GM10248 (cell line): ENCODE measurements at regions not wholly inside any gene's neighbourhood (a gene's known extent, or its start where the extent isn't known, plus 50 kb on each side); places are given as distances from the start of the nearest gene placed in this dataset.

Experiments
- CTCF ChIA-PET: fragments of 300-600 bp; sonication (Branson Sonifier 250); formaldehyde crosslinking; extraction: SDS; loops from one replicate; lab custom pipeline; 2021; ENCODE audit warnings: antibody characterized with exemption; lab: Yijun Ruan, JAX
- POLR2A ChIA-PET: fragments of 350-650 bp; sonication (Branson Sonifier 250); formaldehyde crosslinking; extraction: SDS; loops from one replicate; lab custom pipeline; 2020; ENCODE audit warnings: antibody characterized with exemption; lab: Yijun Ruan, JAX
- DNase-seq: peaks from one replicate; pipeline ENCODE4 v3.0.0; 2012; ENCODE audit errors: extremely low spot score
- CTCF ChIP-seq: IDR thresholded peaks from 2 replicates; pipeline ENCODE4 v1.5.1; 2012; ENCODE audit warnings: mild to moderate bottlenecking, low read depth; ENCODE audit errors: extremely low read depth, missing control alignments, control extremely low read depth

- CTCF ChIA-PET, result no interaction called here
- no peak for TF ChIP-seq CTCF
- POLR2A ChIA-PET, result no interaction called here
- no peak for DNase-seq
These were observed 398.0 kb upstream of the SLC24A2 start for GRCh38 chr9:20186823-20187222.

- ChIA-PET CTCF (interaction anchor here (0.9 kb wide), 1 partner anchor 28 kb away, joined by 3 read pairs; no protein-coding TSS in a partner anchor), POLR2A (no interaction called here)
- no peak for DNase-seq
- TF ChIP-seq CTCF, result no peak
These were observed 397.4 kb upstream of the SLC24A2 start for GRCh38 chr9:20186231-20186630.

- CTCF ChIA-PET, result no interaction called here
- no peak for TF ChIP-seq CTCF
- no peak for DNase-seq
- POLR2A ChIA-PET, result no interaction called here
These were observed 395.7 kb upstream of the SLC24A2 start for GRCh38 chr9:20184541-20184940.

- CTCF ChIA-PET, result no interaction called here
- POLR2A ChIA-PET, result no interaction called here
- no peak for TF ChIP-seq CTCF
- no peak for DNase-seq
These were observed 389.8 kb upstream of the SLC24A2 start for GRCh38 chr9:20178679-20179078.

GRCh38 chr9:20178197-20178596, 389.4 kb upstream of the SLC24A2 start:
- TF ChIP-seq CTCF, result no peak
- ChIA-PET POLR2A (no interaction called here), CTCF (no interaction called here)
- DNase-seq, result no peak

GRCh38 chr9:20170122-20170521, 381.3 kb upstream of the SLC24A2 start:
- POLR2A ChIA-PET, result no interaction called here
- no peak for DNase-seq
- CTCF ChIA-PET, result no interaction called here
- no peak for TF ChIP-seq CTCF

- DNase-seq, result no peak
- ChIA-PET CTCF (interaction anchor here (1.6 to 1.7 kb wide), 2 partner anchors 10 to 18 kb away, joined by 4 read pairs; no protein-coding TSS in a partner anchor), POLR2A (no interaction called here)
- TF ChIP-seq CTCF, result no peak
These were observed 363.4 kb upstream of the SLC24A2 start for GRCh38 chr9:20152151-20152725.
